ENCODE measurements at regions not wholly inside any gene's neighbourhood (a gene's known extent, or its start where the extent isn't known, plus 50 kb on each side); places are given as distances from the start of the nearest gene placed in this dataset.

- no peak for TF ChIP-seq CTCF (IDR thresholded peaks at IDR 0.05; ENCODE audit: unreplicated experiment)
- Mint-ChIP-seq H3K4me3 (ENCODE audit: low read depth, unreplicated experiment) (no peak overlapping the region), H3K4me1 (ENCODE audit: low read depth, unreplicated experiment) (no peaks in the 10 kb centered on the region), H3K27me3 (ENCODE audit: unreplicated experiment) (no peaks in the 10 kb centered on the region), H3K36me3 (ENCODE audit: insufficient read depth, unreplicated experiment) (no peaks in the 10 kb centered on the region), H3K27ac (ENCODE audit: unreplicated experiment) (no peak overlapping the region), H3K9me3 (ENCODE audit: low read depth, unreplicated experiment) (peaks cover 9% of the 10 kb centered on the region)
- CTCF ChIA-PET: no interaction called here
- intact Hi-C loops (cut with micrococcal nuclease; ENCODE audit: unreplicated experiment): no loop called here
- no TSS peak for BruUV-seq (replicated peaks)
- DNase-seq: no peak
Observed at GRCh38 chr4:33296876-33297455, 2576.8 kb downstream of the PCDH7 start.

GRCh38 chr4:33302321-33302720, 2582.2 kb downstream of the PCDH7 start:
- Mint-ChIP-seq H3K27ac (ENCODE audit: unreplicated experiment) (no peak overlapping the region), H3K4me1 (ENCODE audit: low read depth, unreplicated experiment) (no peaks in the 10 kb centered on the region), H3K4me3 (ENCODE audit: low read depth, unreplicated experiment) (no peak overlapping the region), H3K9me3 (ENCODE audit: low read depth, unreplicated experiment) (peaks cover 15% of the 10 kb centered on the region), H3K27me3 (ENCODE audit: unreplicated experiment) (no peaks in the 10 kb centered on the region), H3K36me3 (ENCODE audit: insufficient read depth, unreplicated experiment) (no peaks in the 10 kb centered on the region)
- no peak for TF ChIP-seq CTCF (IDR thresholded peaks at IDR 0.05; ENCODE audit: unreplicated experiment)
- CTCF ChIA-PET: no interaction called here
- no peak for DNase-seq
- intact Hi-C loops (cut with micrococcal nuclease; ENCODE audit: unreplicated experiment): no loop called here
- no TSS peak for BruUV-seq (replicated peaks)

GRCh38 chr4:33306131-33306530, 2586.0 kb downstream of the PCDH7 start:
- Mint-ChIP-seq H3K4me1 (ENCODE audit: low read depth, unreplicated experiment) (no peaks in the 10 kb centered on the region), H3K36me3 (ENCODE audit: insufficient read depth, unreplicated experiment) (no peaks in the 10 kb centered on the region), H3K9me3 (ENCODE audit: low read depth, unreplicated experiment) (peaks cover 8% of the 10 kb centered on the region), H3K4me3 (ENCODE audit: low read depth, unreplicated experiment) (no peak overlapping the region), H3K27me3 (ENCODE audit: unreplicated experiment) (no peaks in the 10 kb centered on the region), H3K27ac (ENCODE audit: unreplicated experiment) (no peak overlapping the region)
- intact Hi-C loops (cut with micrococcal nuclease; ENCODE audit: unreplicated experiment): no loop called here
- no TSS peak for BruUV-seq (replicated peaks)
- no peak for TF ChIP-seq CTCF (IDR thresholded peaks at IDR 0.05; ENCODE audit: unreplicated experiment)
- CTCF ChIA-PET: no interaction called here
- no peak for DNase-seq

- no peak for TF ChIP-seq CTCF (IDR thresholded peaks at IDR 0.05; ENCODE audit: unreplicated experiment)
- H3K4me1 Mint-ChIP-seq (ENCODE audit: low read depth, unreplicated experiment): no peaks in the 10 kb centered on the region
- DNase-seq: no peak
- no TSS peak for BruUV-seq (replicated peaks)
- CTCF ChIA-PET: no interaction called here
- H3K27me3 Mint-ChIP-seq (ENCODE audit: unreplicated experiment): no peaks in the 10 kb centered on the region
- peaks cover 11% of the 10 kb centered on the region for H3K9me3 Mint-ChIP-seq (ENCODE audit: low read depth, unreplicated experiment)
- intact Hi-C loops (cut with micrococcal nuclease; ENCODE audit: unreplicated experiment): no loop called here
- no peaks in the 10 kb centered on the region for H3K36me3 Mint-ChIP-seq (ENCODE audit: insufficient read depth, unreplicated experiment)
- no peak overlapping the region for H3K27ac Mint-ChIP-seq (ENCODE audit: unreplicated experiment)
- H3K4me3 Mint-ChIP-seq (ENCODE audit: low read depth, unreplicated experiment): no peak overlapping the region
Observed at GRCh38 chr4:33316033-33316432, 2595.9 kb downstream of the PCDH7 start.

Measured in Calu3 (cell line).